Heart right ventricle (tissue), 16 donors: ENCODE measurements at regions not wholly inside any gene's neighbourhood (a gene's known extent, or its start where the extent isn't known, plus 50 kb on each side); places are given as distances from the start of the nearest gene placed in this dataset.

Source experiments
- ATAC-seq, 8 donors: fragments of 200-7000 bp; cut with Tn5 transposase; one replicate each; pipeline ENCODE4 v1.9.1; 2020; ENCODE audit warnings: mild to moderate bottlenecking in 8 of 8, moderate library complexity in 8 of 8, moderate number of reproducible peaks in 1 of 8
- DNase-seq, 2 donors: peaks; one replicate each; pipeline ENCODE4 v3.0.0-alpha.2; 2020
- H3K27ac ChIP-seq, 10 donors: fragments of 200-600 bp; sonication (generic) in 2 of 10; one replicate each; pipeline versions ENCODE4 v1.5.0 to v1.8.0; 2020 to 2022; ENCODE audit warnings: mild to moderate bottlenecking in 3 of 10
- H3K27me3 ChIP-seq, 7 donors: fragments of 200-600 bp; one replicate each; pipeline ENCODE4 v1.8.0; 2021 to 2022; ENCODE audit warnings: mild to moderate bottlenecking in 2 of 7
- H3K36me3 ChIP-seq, 9 donors: fragments of 200-600 bp; sonication (generic) in 1 of 9; one replicate each; pipeline versions ENCODE4 v1.5.0 to v1.8.0; 2020 to 2022; ENCODE audit warnings: mild to moderate bottlenecking in 2 of 9
- H3K4me1 ChIP-seq, 9 donors: fragments of 200-600 bp; sonication (generic) in 1 of 9; one replicate each; pipeline versions ENCODE4 v1.5.0 to v1.8.0; 2020 to 2022; ENCODE audit warnings: mild to moderate bottlenecking in 4 of 9
- H3K4me3 ChIP-seq, 10 donors: fragments of 200-600 bp; sonication (generic) in 2 of 10; one replicate each; pipeline versions ENCODE4 v1.5.0 to v1.8.0; 2020 to 2022; ENCODE audit warnings: mild to moderate bottlenecking in 7 of 10, moderate library complexity in 2 of 10
- H3K9me3 ChIP-seq, 11 donors: fragments of 200-600 bp in 10 of 11; sonication (generic) in 2 of 11; one replicate each; pipeline versions ENCODE4 v1.5.0 to v1.8.0; 2013 to 2022; ENCODE audit warnings: mild to moderate bottlenecking in 2 of 11, control low read depth in 1 of 11, moderate library complexity in 1 of 11
- WGBS, 2 donors: extraction: QIAGEN DNeasy Blood & Tissue Kit; methylation state at CpG; one replicate each; pipeline ENCODE4 v1.1.7; 2013; ENCODE audit warnings: inconsistent platforms in 1 of 2; 5-methylcytosine and 5-hydroxymethylcytosine counted together
- intact Hi-C, 10 donors: fragments of 100-400 bp; cut with DNase I; formaldehyde crosslinking; loops; one replicate each; pipeline versions ENCODE4 v1.11.1 to v1.14.2; 2022
- TF ChIP-seq, protein P1 (sequence below), 9 donors: fragments of 200-600 bp; sonication (generic) in 2 of 9; IDR thresholded peaks; one replicate each; pipeline versions ENCODE4 v1.5.0 to v1.8.0; 2021 to 2022; ENCODE audit warnings: antibody characterized with exemption in 9 of 9, mild to moderate bottlenecking in 5 of 9, moderate library complexity in 1 of 9
- donor health status: Arrhythmogenic right ventricular cardiomyopathy.
- donor health status: ischemic (EF 13 %, LVEDD 7.1; RV severe dilation, severe dysfunction).
- donor health status: healthy with polysubstance abuse.
- donor health status: DM: no; HTN: yes; CAD: no.
- donor health status: DM: no; HTN: no; CAD: no.
- donor health status: ischemic (EF 25% LVEDD 6.9; RV normal size, moderate dysfunction).
- donor health status: ischemic (EF 25% LVEDD 5.7; RV mildly dilated, moderate dysfunction).
- donor health status: healthy.
- donor health status: DM: yes; HTN: yes; CAD: no.
- donor health status: Ischemic cardiomyopathy.
- donor health status: ischemic (EF 35%, LVEDD 5.7; RV mildly dilated, moderate dysfunction).
- donor health status: nonischemic (EF 11% LVEDD 7.7; RV severe dilation, severe dysfunction).
- donor health status: DM: yes; HTN: yes; CAD: no.
- donor health status: PGD.
- donor health status: ischemic (EF 29% LVEDD 5.4; RV normal size, mild dysfunction).
- donor health status: nonischemic (EF 23%, LVEDD 6.1; RV moderate dilation, normal function).

DNA sequence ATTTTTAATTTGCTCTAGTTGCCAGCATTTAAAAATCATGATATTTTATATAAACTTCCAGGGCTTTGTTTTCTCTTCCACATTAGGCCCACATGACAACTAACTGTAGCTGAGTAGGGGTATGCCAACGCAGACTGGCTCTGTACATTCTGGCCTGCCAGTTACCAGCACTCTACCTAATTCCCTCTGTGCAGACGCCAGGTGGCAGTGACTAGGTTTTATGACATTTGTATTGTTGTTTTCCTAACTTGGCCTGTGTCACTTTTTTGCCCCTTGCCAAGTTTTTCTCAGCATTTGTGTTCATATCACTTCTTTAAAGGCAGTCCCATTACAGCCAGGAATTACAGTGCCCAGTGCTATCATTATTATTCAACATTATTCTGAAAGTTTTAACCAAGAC, 347.5 kb downstream of the NKX6-1 start:
- Histone ChIP-seq H3K27me3 (no peaks in the 10 kb centered on the region), H3K36me3 (no peaks in the 10 kb centered on the region), H3K4me1 (no peaks in the 10 kb centered on the region), H3K9me3 (no peaks in the 10 kb centered on the region), H3K27ac (no peak overlapping the region), H3K4me3 (no peak overlapping the region)
- TF ChIP-seq, protein P1, sequence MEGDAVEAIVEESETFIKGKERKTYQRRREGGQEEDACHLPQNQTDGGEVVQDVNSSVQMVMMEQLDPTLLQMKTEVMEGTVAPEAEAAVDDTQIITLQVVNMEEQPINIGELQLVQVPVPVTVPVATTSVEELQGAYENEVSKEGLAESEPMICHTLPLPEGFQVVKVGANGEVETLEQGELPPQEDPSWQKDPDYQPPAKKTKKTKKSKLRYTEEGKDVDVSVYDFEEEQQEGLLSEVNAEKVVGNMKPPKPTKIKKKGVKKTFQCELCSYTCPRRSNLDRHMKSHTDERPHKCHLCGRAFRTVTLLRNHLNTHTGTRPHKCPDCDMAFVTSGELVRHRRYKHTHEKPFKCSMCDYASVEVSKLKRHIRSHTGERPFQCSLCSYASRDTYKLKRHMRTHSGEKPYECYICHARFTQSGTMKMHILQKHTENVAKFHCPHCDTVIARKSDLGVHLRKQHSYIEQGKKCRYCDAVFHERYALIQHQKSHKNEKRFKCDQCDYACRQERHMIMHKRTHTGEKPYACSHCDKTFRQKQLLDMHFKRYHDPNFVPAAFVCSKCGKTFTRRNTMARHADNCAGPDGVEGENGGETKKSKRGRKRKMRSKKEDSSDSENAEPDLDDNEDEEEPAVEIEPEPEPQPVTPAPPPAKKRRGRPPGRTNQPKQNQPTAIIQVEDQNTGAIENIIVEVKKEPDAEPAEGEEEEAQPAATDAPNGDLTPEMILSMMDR (IDR thresholded peaks at IDR 0.05): no peak
- intact Hi-C loops: loop anchor here in 1 of 10 donors (10.0 kb wide), 1 partner anchor 63 kb away; no protein-coding TSS in a partner anchor
- WGBS, 2 donors: 70 to 74% methylated on average over 2 of the region's 2 CpGs
- ATAC-seq (no peak), DNase-seq (no peak)

DNA sequence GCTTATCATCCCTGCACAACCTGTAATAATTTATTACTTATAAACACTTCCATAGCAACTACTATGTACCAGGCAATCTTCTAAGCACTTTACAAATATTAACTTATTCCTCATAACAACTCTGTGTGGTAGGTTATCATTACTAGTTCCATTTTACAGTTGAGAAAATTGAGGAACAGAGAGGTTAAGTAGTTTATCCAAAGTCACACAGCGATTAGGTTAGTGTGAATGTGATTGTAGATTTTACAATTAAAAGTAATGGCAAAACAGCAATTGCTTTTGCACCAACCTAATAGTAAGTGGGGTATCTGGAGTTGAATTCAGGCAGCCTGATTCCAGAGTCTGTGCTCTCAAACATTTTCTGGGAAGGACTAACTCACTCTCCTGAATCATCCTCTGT, 348.9 kb downstream of the NKX6-1 start:
- ATAC-seq (no peak), DNase-seq (no peak)
- 85 to 93% methylated on average over 1 of the region's 1 CpG for WGBS, 2 donors
- H3K27me3 ChIP-seq: no peaks in the 10 kb centered on the region
- no peak overlapping the region for H3K27ac ChIP-seq
- intact Hi-C loops: loop anchor here in 1 of 10 donors (10.0 kb wide), 1 partner anchor 65 kb away; no protein-coding TSS in a partner anchor
- H3K4me1 ChIP-seq: no peaks in the 10 kb centered on the region
- TF ChIP-seq, protein P1 (IDR thresholded peaks at IDR 0.05): no peak
- H3K9me3 ChIP-seq: no peaks in the 10 kb centered on the region
- H3K4me3 ChIP-seq: no peak overlapping the region
- no peaks in the 10 kb centered on the region for H3K36me3 ChIP-seq

DNA sequence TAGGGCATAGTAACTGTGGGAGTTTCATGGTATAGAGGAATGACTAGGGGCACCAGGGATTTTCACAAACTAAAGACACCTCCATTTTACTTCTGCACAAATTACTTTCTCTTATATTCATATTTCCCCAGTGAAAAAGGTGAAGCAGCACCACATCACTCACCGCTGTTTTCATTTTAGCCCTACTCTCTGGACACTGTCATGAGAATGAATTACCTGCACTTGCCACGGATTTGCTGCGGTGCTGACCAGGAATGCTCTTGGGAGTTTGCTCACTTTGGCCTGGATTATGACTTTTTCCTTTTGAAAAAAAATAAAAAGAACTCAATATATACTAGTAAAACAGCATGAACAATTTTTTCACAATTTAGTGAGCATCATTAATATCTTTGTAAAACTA, 351.3 kb downstream of the NKX6-1 start:
- intact Hi-C loops: no loop called here
- Histone ChIP-seq H3K27me3 (no peaks in the 10 kb centered on the region), H3K27ac (no peak overlapping the region), H3K4me3 (no peak overlapping the region), H3K9me3 (no peaks in the 10 kb centered on the region), H3K36me3 (no peaks in the 10 kb centered on the region), H3K4me1 (no peaks in the 10 kb centered on the region)
- TF ChIP-seq, protein P1 (IDR thresholded peaks at IDR 0.05): no peak
- no peak for DNase-seq
- no peak for ATAC-seq
- WGBS, 2 donors: 83 to 88% methylated on average over 3 of the region's 3 CpGs

DNA sequence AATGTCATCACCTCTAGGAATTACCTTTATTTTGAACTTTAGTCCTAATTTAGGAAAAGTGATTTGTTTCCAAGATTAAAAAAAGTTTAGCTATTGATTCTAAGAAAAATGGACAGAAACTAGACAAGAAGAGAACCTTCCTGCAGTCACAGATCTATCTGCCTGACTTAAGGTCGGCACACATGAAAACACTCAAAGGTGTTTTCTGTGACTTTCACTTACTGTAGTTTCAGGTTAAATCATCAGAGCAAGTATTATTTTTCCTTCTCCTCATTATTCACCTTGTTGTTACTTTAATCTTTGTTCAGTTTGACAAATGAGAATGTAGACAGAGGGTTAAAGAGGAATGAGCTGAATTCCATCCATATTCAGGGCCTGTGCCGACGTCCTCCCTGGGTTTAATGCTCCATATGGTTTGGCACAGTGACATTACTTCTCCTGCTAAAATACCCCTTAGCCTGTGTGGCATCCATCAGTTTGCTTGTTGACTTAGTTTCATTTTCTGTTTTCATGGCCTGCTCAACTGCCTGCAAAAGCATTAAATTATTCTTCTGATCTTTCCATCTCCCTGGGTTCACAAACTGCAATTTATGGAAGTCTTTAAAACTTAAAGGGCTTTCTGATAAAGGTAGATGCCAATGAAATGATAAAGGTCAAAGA, 352.7 kb downstream of the NKX6-1 start:
- no peak overlapping the region for H3K4me3 ChIP-seq
- no peak overlapping the region for H3K27ac ChIP-seq
- WGBS, 2 donors: 57 to 65% methylated on average over 3 of the region's 3 CpGs
- ATAC-seq (no peak), DNase-seq (no peak)
- H3K36me3 ChIP-seq: no peaks in the 10 kb centered on the region
- TF ChIP-seq, protein P1 (IDR thresholded peaks at IDR 0.05): no peak
- peaks cover 0 to 4% (median 0%) of the 10 kb centered on the region in 11 donors for H3K9me3 ChIP-seq
- no peaks in the 10 kb centered on the region for H3K27me3 ChIP-seq
- intact Hi-C loops: no loop called here
- H3K4me1 ChIP-seq: no peaks in the 10 kb centered on the region
